Fibroblast of the aortic adventitia (primary cell): ENCODE measurements at regions not wholly inside any gene's neighbourhood (a gene's known extent, or its start where the extent isn't known, plus 50 kb on each side); places are given as distances from the start of the nearest gene placed in this dataset.
A peak's percentile ranks its signal among the peaks of the same experiment; 100 is the strongest.

Source experiments
- DNase-seq: peaks from one replicate; pipeline ENCODE4 v3.0.0-alpha.2; 2010; ENCODE audit warnings: low read depth
- H3K4me3 ChIP-seq: 2 replicates; pipeline ENCODE4 v1.5.1; 2011; ENCODE audit warnings: low read depth, mild to moderate bottlenecking, control low read depth, low read length, moderate library complexity
- TF ChIP-seq, protein P1 (sequence below): IDR thresholded peaks from 2 replicates; pipeline ENCODE4 v1.5.1; 2011; ENCODE audit warnings: mild to moderate bottlenecking, low read length, control low read depth, inconsistent platforms; ENCODE audit not compliant: insufficient read depth

- H3K4me3 ChIP-seq: no peak overlapping the region
- TF ChIP-seq, protein P1, sequence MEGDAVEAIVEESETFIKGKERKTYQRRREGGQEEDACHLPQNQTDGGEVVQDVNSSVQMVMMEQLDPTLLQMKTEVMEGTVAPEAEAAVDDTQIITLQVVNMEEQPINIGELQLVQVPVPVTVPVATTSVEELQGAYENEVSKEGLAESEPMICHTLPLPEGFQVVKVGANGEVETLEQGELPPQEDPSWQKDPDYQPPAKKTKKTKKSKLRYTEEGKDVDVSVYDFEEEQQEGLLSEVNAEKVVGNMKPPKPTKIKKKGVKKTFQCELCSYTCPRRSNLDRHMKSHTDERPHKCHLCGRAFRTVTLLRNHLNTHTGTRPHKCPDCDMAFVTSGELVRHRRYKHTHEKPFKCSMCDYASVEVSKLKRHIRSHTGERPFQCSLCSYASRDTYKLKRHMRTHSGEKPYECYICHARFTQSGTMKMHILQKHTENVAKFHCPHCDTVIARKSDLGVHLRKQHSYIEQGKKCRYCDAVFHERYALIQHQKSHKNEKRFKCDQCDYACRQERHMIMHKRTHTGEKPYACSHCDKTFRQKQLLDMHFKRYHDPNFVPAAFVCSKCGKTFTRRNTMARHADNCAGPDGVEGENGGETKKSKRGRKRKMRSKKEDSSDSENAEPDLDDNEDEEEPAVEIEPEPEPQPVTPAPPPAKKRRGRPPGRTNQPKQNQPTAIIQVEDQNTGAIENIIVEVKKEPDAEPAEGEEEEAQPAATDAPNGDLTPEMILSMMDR: no peak
These were observed 102.8 kb upstream of the RAB12 start for GRCh38 chr18:8506251-8507049.

DNA sequence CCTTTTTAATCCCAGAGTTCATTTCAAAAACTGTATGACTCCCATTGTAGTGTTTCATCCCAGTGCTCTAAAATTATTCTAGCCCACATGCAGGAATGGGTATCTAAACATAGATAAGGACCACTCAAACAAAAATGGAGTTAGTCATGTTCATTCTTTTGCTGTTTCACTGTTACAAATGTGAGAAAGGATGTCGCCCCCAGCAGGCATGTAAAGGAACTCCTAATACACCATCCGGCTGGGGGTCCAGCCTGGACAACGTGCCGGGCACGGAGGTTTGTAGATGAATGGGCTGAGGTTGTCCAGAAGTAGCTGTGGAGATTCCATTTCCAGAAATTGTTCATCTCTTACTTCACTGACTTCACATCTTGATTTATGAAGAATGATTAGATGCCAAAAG, 101.9 kb upstream of the RAB12 start:
- no peak overlapping the region for H3K4me3 ChIP-seq
- DNase-seq: peak; percentile 54
- TF ChIP-seq, protein P1: peak; percentile 53

More at GRCh38 chr18:8506251-8507049, 102.8 kb upstream of the RAB12 start:
- DNase-seq: no peak

DNA sequence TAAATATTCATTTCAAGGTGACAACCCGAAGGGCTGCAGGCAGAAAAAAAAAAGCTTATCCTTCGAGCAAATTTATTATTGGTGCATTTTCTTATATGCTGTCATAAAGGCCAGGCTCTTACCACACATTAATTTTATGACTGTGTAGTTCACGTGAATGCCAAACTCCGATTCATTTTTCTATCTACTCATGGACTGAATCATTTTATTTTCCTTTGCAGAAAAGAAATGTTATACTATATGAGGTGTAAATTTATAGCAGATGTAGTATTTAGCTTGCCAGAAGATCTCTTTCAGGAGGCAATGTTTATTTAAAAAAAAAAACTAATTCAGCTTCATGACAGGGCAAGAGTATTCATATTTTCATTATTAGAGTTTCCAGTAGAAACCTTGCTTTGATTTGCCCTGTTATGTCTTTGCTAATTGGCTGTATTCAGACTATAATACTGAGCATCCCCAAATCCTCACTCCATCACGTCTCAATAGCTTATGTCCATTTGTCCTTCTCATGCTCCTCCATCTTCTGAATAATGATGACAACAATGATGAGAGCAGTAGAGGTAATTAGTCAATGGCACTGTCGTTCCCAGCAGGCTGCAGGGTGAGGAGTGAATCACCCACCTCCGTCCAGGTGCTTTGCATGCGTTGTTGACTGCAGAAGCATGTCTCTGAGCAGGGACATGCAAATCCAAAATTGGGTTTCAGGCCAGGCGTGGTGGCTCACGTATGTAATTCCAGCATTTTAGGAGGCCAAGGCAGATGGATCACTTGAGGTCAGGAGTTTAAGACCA, 101.1 kb upstream of the RAB12 start:
- TF ChIP-seq, protein P1: no peak
- DNase-seq: peak; percentile 79
- H3K4me3 ChIP-seq: no peak overlapping the region

GRCh38 chr18:8513249-8513648, 96.0 kb upstream of the RAB12 start:
- no peak for DNase-seq
- no peak overlapping the region for H3K4me3 ChIP-seq
- TF ChIP-seq, protein P1: no peak

DNA sequence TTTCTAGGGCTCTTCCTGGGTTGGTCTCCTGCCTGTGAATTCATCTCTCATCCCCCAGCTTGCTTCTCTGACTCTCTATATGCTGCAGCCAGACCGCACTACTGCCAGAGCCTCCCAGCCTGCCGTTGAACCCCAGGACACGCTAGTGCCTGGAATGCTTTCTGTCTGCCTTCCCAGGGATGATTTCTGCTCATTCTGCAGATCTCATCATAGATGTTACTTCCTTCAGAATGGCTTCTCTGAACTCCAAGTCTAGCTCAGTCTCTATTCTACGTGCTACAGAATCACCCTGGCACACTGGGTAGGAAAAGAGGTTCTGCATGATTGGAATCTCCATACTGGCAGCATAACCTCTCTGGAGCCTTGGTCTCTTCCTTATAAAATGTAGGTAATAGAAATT, 94.8 kb upstream of the RAB12 start:
- TF ChIP-seq, protein P1: no peak
- H3K4me3 ChIP-seq: no peak overlapping the region
- DNase-seq: no peak

DNA sequence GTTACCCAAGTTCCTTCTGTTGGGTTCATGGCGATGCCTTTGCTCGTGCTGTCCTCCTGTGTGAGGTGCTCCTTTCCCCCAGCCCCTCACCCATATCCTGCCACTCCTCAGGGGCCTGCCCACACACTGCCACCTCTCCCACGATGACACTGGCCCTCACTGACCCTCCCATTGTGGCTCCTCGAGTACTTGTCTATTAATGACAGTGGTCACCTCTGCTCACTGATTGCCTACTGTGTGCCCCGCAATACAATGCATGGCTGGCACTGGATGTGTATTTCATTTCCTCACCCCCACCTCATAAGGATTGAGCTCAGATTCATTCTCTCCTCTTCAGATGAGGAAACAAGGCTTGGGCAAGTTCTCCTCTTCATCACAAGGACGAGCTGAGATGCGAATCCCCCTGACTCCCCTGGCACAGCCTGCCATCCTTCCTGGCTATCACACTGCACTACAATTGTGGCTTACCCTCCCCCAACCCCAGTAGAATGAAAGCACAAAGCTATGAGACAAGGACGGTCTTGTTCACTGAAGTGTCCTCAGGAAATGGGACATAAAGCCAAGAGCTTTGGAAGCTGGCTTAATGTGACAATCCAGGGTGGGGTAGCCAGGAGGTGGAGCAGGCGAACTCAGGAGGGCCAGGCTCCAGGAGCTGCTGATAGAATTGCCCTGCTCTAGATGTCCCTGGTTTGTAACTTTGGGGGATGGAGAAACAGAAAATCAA, 93.9 kb upstream of the RAB12 start:
- no peak overlapping the region for H3K4me3 ChIP-seq
- no peak for DNase-seq
- TF ChIP-seq, protein P1: no peak
